IMR-90 (cell line): ENCODE measurements at regions not wholly inside any gene's neighbourhood (a gene's known extent, or its start where the extent isn't known, plus 50 kb on each side); places are given as distances from the start of the nearest gene placed in this dataset.
"Not testable (repeated sequence)": the region's sequence is repeated elsewhere in the genome, so short reads cannot be mapped to it uniquely, and the experiment has no call there.

ENCODE experiments used
- ATAC-seq: fragments of 200-7000 bp; cut with Tn5 transposase; 2 replicates; pipeline ENCODE4 v1.9.1; 2020; ENCODE audit warnings: low read depth, mild to moderate bottlenecking, moderate library complexity
- BruUV-seq: library from RNA; stranded (reverse); fragments of 400-500 nt; replicated peaks from 2 replicates; lab custom pipeline; 2021; lab: Mats Ljungman, UMichigan
- CTCF ChIA-PET: fragments of 300-600 bp; formaldehyde crosslinking; extraction: SDS; loops from one replicate; lab custom pipeline; 2021; ENCODE audit warnings: antibody characterized with exemption; lab: Yijun Ruan, JAX
- POLR2A ChIA-PET: fragments of 300-600 bp; sonication (Branson Sonifier 250); formaldehyde crosslinking; loops from one replicate; lab custom pipeline; 2022; ENCODE audit warnings: antibody characterized with exemption; ENCODE audit not compliant: unreplicated experiment; lab: Charles Lee
- DNase-seq: peaks from one replicate; pipeline ENCODE4 v3.0.0; 2013
- H2AFZ ChIP-seq: replicated peaks from 2 replicates; pipeline ENCODE3; 2013; ENCODE audit warnings: low read length, mild to moderate bottlenecking; ENCODE audit not compliant: poor library complexity
- H2AK5ac ChIP-seq: 2 replicates; pipeline ENCODE4 v1.6.1; 2013; ENCODE audit warnings: low read depth, low read length, inconsistent platforms
- H2AK9ac ChIP-seq: replicated peaks from 2 replicates; pipeline ENCODE3; 2013; ENCODE audit warnings: mild to moderate bottlenecking, low read depth, low read length, moderate library complexity; ENCODE audit not compliant: poor library complexity
- H2BK120ac ChIP-seq: 2 replicates; pipeline ENCODE4 v1.6.1; 2013; ENCODE audit warnings: low read depth, low read length, inconsistent platforms
- H2BK15ac ChIP-seq: 3 replicates; pipeline ENCODE4 v1.6.1; 2013; ENCODE audit warnings: low read depth, low read length, inconsistent platforms
- H2BK20ac ChIP-seq: 2 replicates; pipeline ENCODE4 v1.6.1; 2013; ENCODE audit warnings: low read depth, mild to moderate bottlenecking, inconsistent platforms, low read length, moderate library complexity
- H2BK5ac ChIP-seq: 2 replicates; pipeline ENCODE4 v1.6.1; 2013; ENCODE audit warnings: mild to moderate bottlenecking, low read depth, low read length, inconsistent platforms; ENCODE audit not compliant: poor library complexity, severe bottlenecking
- H3K14ac ChIP-seq: replicated peaks from 2 replicates; pipeline ENCODE4 v1.6.1; 2013; ENCODE audit warnings: low read depth, low read length, inconsistent platforms
- H3K18ac ChIP-seq: 2 replicates; pipeline ENCODE4 v1.6.1; 2013; ENCODE audit warnings: low read depth, low read length, control low read depth
- H3K23ac ChIP-seq: 2 replicates; pipeline ENCODE4 v1.6.1; 2013; ENCODE audit warnings: low read depth, low read length, inconsistent platforms
- H3K27ac ChIP-seq: 2 replicates; pipeline ENCODE4 v1.5.1; 2013; ENCODE audit warnings: mild to moderate bottlenecking, control low read depth, low read length; ENCODE audit not compliant: insufficient read depth
- H3K27me3 ChIP-seq: 2 replicates; pipeline ENCODE4 v1.6.1; 2013; ENCODE audit warnings: low read length; ENCODE audit not compliant: control insufficient read depth, insufficient read depth
- H3K36me3 ChIP-seq: 2 replicates; pipeline ENCODE4 v1.6.1; 2013; ENCODE audit warnings: low read length, mixed read lengths; ENCODE audit not compliant: control insufficient read depth, insufficient read depth
- H3K4ac ChIP-seq: 2 replicates; pipeline ENCODE4 v1.6.1; 2013; ENCODE audit warnings: low read depth, low read length, inconsistent platforms
- H3K4me1 ChIP-seq: 2 replicates; pipeline ENCODE4 v1.6.1; 2013; ENCODE audit warnings: low read length, mixed read lengths; ENCODE audit not compliant: control insufficient read depth, insufficient read depth
- H3K4me2 ChIP-seq: 2 replicates; pipeline ENCODE4 v1.6.1; 2013; ENCODE audit warnings: low read depth, mild to moderate bottlenecking, control low read depth, low read length, moderate library complexity
- H3K4me3 ChIP-seq: 2 replicates; pipeline ENCODE4 v1.5.1; 2013; ENCODE audit warnings: low read depth, mild to moderate bottlenecking, control low read depth, low read length, moderate library complexity; ENCODE audit not compliant: insufficient read depth
- H3K56ac ChIP-seq: 2 replicates; pipeline ENCODE4 v1.6.1; 2013; ENCODE audit warnings: low read length, inconsistent platforms; ENCODE audit not compliant: insufficient read depth; ENCODE audit errors: extremely low read depth
- H3K79me1 ChIP-seq, 2 experiments: 2 replicates each; pipeline ENCODE4 v1.6.1; 2013; ENCODE audit warnings: low read length in 2 of 2, inconsistent platforms in 1 of 2, low read depth in 1 of 2
- H3K9ac ChIP-seq: 2 replicates; pipeline ENCODE4 v1.6.1; 2013; ENCODE audit warnings: low read depth, low read length, control low read depth
- H3K9me1 ChIP-seq: 2 replicates; pipeline ENCODE4 v1.6.1; 2013; ENCODE audit warnings: low read length, inconsistent platforms; ENCODE audit not compliant: insufficient read depth
- H3K9me3 ChIP-seq: 2 replicates; pipeline ENCODE4 v1.6.1; 2013; ENCODE audit warnings: low read length; ENCODE audit not compliant: control insufficient read depth, insufficient read depth
- H4K20me1 ChIP-seq: 2 replicates; pipeline ENCODE4 v1.6.1; 2013; ENCODE audit warnings: low read length, inconsistent platforms; ENCODE audit not compliant: insufficient read depth
- H4K5ac ChIP-seq: 2 replicates; pipeline ENCODE4 v1.6.1; 2013; ENCODE audit warnings: mild to moderate bottlenecking, low read depth, low read length, control low read depth
- H4K8ac ChIP-seq, 2 experiments: 2 replicates each; pipeline ENCODE4 v1.6.1; 2013; ENCODE audit warnings: low read depth in 2 of 2, low read length in 2 of 2, control low read depth in 1 of 2, inconsistent platforms in 1 of 2
- H4K91ac ChIP-seq: 2 replicates; pipeline ENCODE4 v1.6.1; 2013; ENCODE audit warnings: low read depth, low read length, inconsistent platforms; ENCODE audit not compliant: insufficient read depth
- WGBS, 2 experiments: methylation state at CpG; one replicate each; pipeline versions ENCODE4 v1.1.5 to v1.1.7; 2013; ENCODE audit warnings: missing lambda C conversion rate in 2 of 2; ENCODE audit not compliant: insufficient read length in 1 of 2; ENCODE audit errors: extremely low coverage in 2 of 2; 5-methylcytosine and 5-hydroxymethylcytosine counted together
- dilution Hi-C: fragments of 300-500 bp; cut with HindIII; formaldehyde crosslinking; loops from one replicate; pipeline ENCODE4 v1.14.3; 2018; ENCODE audit warnings: low sequenced_read_pairs; ENCODE audit not compliant: unreplicated experiment
- in situ Hi-C: fragments of 300-500 bp; cut with MboI; formaldehyde crosslinking; loops from 3 replicates; pipeline ENCODE4 v1.14.3; 2019; ENCODE audit warnings: low sequenced_read_pairs, inconsistent platforms, mixed read lengths
- intact Hi-C: fragments of 100-400 bp; cut with micrococcal nuclease; formaldehyde crosslinking; loops from 2 replicates; pipeline ENCODE4 v1.10.0; 2022

DNA sequence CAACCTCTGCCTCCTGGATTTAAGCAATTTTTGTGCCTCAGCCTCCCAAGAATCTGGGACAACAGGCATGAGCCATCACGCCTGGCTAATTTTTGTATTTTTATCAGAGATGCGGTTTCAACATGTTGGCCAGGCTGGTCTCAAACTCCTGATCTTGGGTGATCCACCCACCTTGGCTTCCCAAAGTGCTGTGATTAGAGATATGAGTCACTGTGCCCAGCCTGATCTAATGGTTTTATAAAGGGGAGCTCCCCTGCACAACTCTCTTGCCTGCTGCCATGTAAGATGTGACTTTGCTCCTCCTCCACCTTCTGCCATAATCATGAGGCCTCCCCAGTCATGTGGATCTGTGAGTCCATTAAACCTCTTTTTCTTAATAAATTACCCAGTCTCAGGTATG lies 107.5 kb upstream of the ALDH3B2 start:
- H2BK120ac ChIP-seq, H4K8ac ChIP-seq, POLR2A ChIA-PET, H3K9me3 ChIP-seq, H2BK20ac ChIP-seq, H3K36me3 ChIP-seq, H4K91ac ChIP-seq, H3K56ac ChIP-seq, H3K79me1 ChIP-seq, H3K4me1 ChIP-seq, H3K23ac ChIP-seq, H3K9ac ChIP-seq, dilution Hi-C loops, BruUV-seq, H3K27ac ChIP-seq, H2AK9ac ChIP-seq, in situ Hi-C loops, H3K9me1 ChIP-seq, H2BK15ac ChIP-seq, H2AK5ac ChIP-seq, CTCF ChIA-PET, H3K14ac ChIP-seq, intact Hi-C loops, DNase-seq, H4K5ac ChIP-seq, H2BK5ac ChIP-seq, H3K4me3 ChIP-seq, H3K27me3 ChIP-seq, H3K18ac ChIP-seq, H2AFZ ChIP-seq, H3K4me2 ChIP-seq, ATAC-seq, H4K20me1 ChIP-seq, H3K4ac ChIP-seq: not testable (repeated sequence)
- WGBS, 2 experiments = 83% methylated on average over 2 of the region's 2 CpGs; no CpG with 5 or more reads in 1 of the 2 experiments

DNA sequence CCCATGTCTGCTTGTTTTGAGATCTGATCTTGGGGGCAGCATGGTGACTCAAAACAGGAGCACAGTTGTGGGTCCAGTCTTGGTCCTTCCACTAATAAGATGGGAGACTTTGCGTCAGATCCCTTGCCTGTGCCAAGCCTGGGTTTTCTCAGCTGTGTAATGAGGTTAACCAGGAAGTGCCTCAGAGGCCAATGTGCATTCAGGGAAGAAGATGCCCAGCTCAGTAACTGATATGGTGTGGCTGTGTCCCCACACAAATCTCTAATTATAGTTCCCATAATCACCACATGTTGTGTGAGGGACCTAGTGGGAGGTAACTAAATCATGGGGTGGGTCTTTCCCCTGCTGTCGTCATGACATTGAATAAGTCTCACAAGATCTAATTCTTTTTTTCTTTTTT lies 107.1 kb upstream of the ALDH3B2 start:
- H3K4me1 ChIP-seq, CTCF ChIA-PET, H3K4me3 ChIP-seq, H2BK120ac ChIP-seq, H4K5ac ChIP-seq, H3K18ac ChIP-seq, H3K4me2 ChIP-seq, H3K9ac ChIP-seq, H3K27ac ChIP-seq, H4K20me1 ChIP-seq, H3K4ac ChIP-seq, H2AFZ ChIP-seq, H3K79me1 ChIP-seq, in situ Hi-C loops, POLR2A ChIA-PET, H2BK15ac ChIP-seq, ATAC-seq, H2AK9ac ChIP-seq, H3K9me1 ChIP-seq, BruUV-seq, H3K9me3 ChIP-seq, H3K27me3 ChIP-seq, H2BK5ac ChIP-seq, DNase-seq, intact Hi-C loops, H2BK20ac ChIP-seq, H2AK5ac ChIP-seq, H3K56ac ChIP-seq, H4K8ac ChIP-seq, H3K36me3 ChIP-seq, H4K91ac ChIP-seq, H3K23ac ChIP-seq, H3K14ac ChIP-seq, dilution Hi-C loops: not testable (repeated sequence)
- no CpG with 5 or more reads among the region's 2 CpGs for WGBS, 2 experiments
